Lower leg skin (tissue), 4 donors: ENCODE measurements at regions not wholly inside any gene's neighbourhood (a gene's known extent, or its start where the extent isn't known, plus 50 kb on each side); places are given as distances from the start of the nearest gene placed in this dataset.
A peak's percentile ranks its signal among the peaks of the same experiment; 100 is the strongest.
"Not testable (repeated sequence)": the region's sequence is repeated elsewhere in the genome, so short reads cannot be mapped to it uniquely, and the experiment has no call there.

Experiments used
- DNase-seq, 2 donors: peaks; one replicate each; pipeline ENCODE4 v3.0.0-alpha.2; 2019; ENCODE audit warnings: low spot score in 2 of 2
- H3K4me3 ChIP-seq: fragments of 200-600 bp; sonication (generic); 2 replicates; pipeline ENCODE4 v1.5.1; 2017; ENCODE audit warnings: mild to moderate bottlenecking, low read depth; ENCODE audit not compliant: poor library complexity, severe bottlenecking
- POLR2A ChIP-seq, 2 donors: fragments of 450-650 bp; IDR thresholded peaks; one replicate each; pipeline ENCODE4 v1.6.1; 2016 to 2017; ENCODE audit warnings: antibody characterized with exemption in 2 of 2, mild to moderate bottlenecking in 1 of 2, moderate library complexity in 1 of 2
- WGBS, 2 donors: methylation state at CpG; one replicate each; pipeline ENCODE4 v1.1.5; 2018; 5-methylcytosine and 5-hydroxymethylcytosine counted together
- intact Hi-C: fragments of 100-400 bp; cut with DNase I; formaldehyde crosslinking; loops from one replicate; pipeline ENCODE4 v1.15.0; 2023; ENCODE audit warnings: low total_unique reads
- TF ChIP-seq, protein P1 (sequence below), 3 donors: fragments of 450-650 bp; IDR thresholded peaks; one replicate each; pipeline ENCODE4 v1.5.1; 2016; ENCODE audit warnings: antibody characterized with exemption in 3 of 3, mild to moderate bottlenecking in 3 of 3, moderate library complexity in 2 of 3

DNA sequence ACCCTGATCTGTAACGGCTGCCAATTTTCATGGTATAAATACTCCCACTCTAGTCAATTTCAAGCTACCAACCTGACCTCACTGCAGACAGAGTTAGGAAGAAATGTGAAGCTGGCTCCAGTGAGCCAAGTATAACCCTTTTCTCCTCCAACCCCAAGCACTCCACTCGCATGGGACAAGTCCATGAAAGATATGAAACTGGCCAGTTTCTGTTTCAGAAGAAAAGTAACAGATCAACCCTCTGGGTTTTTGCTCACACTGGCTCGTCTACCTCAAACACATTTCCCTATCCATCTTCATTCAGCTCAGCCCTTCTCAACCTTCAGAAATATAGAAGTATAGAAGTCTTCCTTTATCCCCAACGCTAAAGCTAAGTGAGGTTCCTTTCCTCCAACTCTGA, 82.4 kb upstream of the NDP start:
- DNase-seq: no peak
- H3K4me3 ChIP-seq: no peak overlapping the region
- no peak for TF ChIP-seq POLR2A (IDR thresholded peaks at IDR 0.05)
- TF ChIP-seq, protein P1, sequence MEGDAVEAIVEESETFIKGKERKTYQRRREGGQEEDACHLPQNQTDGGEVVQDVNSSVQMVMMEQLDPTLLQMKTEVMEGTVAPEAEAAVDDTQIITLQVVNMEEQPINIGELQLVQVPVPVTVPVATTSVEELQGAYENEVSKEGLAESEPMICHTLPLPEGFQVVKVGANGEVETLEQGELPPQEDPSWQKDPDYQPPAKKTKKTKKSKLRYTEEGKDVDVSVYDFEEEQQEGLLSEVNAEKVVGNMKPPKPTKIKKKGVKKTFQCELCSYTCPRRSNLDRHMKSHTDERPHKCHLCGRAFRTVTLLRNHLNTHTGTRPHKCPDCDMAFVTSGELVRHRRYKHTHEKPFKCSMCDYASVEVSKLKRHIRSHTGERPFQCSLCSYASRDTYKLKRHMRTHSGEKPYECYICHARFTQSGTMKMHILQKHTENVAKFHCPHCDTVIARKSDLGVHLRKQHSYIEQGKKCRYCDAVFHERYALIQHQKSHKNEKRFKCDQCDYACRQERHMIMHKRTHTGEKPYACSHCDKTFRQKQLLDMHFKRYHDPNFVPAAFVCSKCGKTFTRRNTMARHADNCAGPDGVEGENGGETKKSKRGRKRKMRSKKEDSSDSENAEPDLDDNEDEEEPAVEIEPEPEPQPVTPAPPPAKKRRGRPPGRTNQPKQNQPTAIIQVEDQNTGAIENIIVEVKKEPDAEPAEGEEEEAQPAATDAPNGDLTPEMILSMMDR (IDR thresholded peaks at IDR 0.05): no peak
- WGBS, 2 donors: 63 to 79% methylated on average over 4 of the region's 4 CpGs
- intact Hi-C loops: no loop called here

DNA sequence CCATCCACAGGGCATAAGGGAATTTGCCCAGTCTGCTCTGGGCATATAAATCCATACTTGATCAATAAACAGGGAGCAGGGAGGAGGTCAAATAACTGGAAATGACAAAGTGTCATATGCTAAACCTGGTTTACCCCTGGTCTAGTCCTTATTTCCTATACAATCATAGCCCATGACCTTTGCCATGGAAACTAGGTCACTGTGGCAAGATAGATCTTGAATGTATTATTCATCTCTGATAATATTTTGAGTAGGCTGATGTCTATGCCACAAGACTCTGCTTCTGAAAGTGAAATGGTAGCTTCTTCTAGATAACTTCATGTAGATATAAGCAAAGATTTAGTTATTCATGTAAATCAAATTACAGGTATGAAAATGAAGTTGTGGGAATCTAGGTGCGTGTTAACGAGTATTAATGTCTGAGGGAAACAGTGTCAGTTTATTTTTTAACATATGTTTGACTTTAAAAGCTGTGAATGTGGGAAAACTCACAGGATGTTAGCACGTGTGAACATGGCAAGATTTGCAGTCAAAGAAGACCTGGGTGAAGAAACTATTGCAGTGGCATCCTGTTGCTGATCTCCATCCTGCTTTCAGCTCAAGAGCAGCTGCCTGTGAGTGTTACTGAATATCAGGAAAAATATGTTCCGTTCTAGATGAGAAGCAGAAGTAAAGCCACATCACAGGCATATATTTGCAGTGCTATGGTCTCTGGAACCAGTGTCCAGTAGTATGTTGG, 81.8 kb upstream of the NDP start:
- TF ChIP-seq, protein P1 (IDR thresholded peaks at IDR 0.05): no peak
- TF ChIP-seq POLR2A (IDR thresholded peaks at IDR 0.05): no peak
- intact Hi-C loops: no loop called here
- DNase-seq: no peak
- H3K4me3 ChIP-seq: no peak overlapping the region
- 66 to 67% methylated on average over 4 of the region's 4 CpGs for WGBS, 2 donors

DNA sequence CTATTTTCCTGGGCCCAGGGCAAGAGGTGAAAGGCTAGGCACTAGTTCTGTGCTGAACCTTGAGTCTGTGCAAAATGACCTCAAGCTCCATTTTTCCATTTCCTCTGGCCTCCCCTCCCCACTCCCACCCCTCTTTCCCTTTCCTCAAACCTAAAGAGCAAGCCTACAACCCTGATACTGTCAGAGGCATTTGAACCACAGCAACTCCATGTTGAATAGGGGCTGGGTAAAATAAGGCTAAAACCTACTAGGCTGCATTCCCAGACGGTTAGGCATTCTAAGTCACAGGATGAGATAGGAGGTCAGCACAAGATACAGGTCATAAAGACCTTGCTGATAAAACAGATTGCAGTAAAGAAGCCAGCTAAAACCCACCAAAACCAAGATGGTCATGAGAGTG, 71.9 kb upstream of the NDP start:
- DNase-seq, H3K4me3 ChIP-seq, intact Hi-C loops: not testable (repeated sequence)
- WGBS, 2 donors: 85 to 100% methylated on average over 1 of the region's 1 CpG

DNA sequence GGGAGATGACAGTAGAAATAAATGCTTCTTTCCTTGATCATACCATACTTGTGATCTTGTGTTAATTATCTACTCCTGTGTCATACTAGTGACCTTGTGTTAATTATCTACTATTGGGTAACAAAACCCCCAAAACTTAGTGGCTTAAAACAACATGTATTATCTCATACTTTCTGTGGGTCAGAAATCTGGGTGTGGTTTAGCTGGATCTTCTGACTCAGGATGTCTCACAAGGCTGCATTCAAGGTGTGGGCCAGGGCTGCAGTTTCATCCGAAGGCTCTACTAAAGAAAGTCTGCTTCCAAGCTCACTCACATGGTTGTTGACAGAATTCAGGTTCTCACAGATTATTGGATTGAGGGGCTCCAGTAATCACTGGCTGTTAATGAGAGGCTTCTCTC, 70.3 kb upstream of the NDP start:
- no peak overlapping the region for H3K4me3 ChIP-seq
- 79 to 100% methylated on average over 1 of the region's 1 CpG for WGBS, 2 donors
- TF ChIP-seq POLR2A (IDR thresholded peaks at IDR 0.05): no peak
- TF ChIP-seq, protein P1 (IDR thresholded peaks at IDR 0.05): no peak
- intact Hi-C loops: no loop called here
- DNase-seq: no peak

DNA sequence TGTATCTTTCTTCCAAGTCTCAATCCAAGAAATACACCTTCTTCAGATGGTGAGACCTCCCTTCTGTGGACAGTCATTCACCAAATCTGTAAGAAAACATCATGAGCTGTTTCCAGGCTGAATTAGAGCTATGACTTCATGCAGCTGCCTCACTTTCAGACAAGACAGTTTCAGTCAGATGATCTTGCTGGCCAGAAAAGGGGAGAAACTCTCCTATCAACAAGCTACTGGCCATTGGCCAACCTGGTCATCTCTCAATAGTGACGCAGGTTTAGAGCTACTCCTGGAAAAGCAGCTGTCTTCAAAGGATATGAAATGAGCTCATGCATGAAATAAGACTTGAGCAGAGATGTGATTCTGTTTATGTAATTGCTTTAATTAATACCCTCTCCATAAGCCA, 69.6 kb upstream of the NDP start:
- 42 to 57% methylated on average over 1 of the region's 1 CpG for WGBS, 2 donors
- intact Hi-C loops: no loop called here
- DNase-seq: peak in 1 of 2 donors; percentile 15

DNA sequence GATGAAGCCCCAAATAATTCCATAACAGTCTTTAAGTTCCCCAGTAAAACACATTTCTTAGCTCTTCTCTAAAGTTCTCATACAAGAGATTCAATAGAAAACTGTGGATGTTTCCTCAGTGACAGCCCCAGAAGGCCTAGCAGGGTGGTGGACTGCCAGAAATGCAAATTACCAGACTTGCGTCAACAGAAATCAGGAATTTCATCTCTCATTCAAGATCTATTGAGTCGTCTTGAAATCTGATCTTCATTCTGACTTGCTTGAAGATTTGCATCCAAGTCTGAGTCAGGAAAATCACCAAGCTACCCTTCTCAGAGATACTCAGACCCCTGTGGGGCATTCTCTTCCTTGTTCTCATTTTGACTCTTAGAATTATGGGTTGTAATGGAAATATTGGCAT, 68.9 kb upstream of the NDP start:
- TF ChIP-seq, protein P1 (IDR thresholded peaks at IDR 0.05): no peak
- no peak for TF ChIP-seq POLR2A (IDR thresholded peaks at IDR 0.05)
- 22 to 31% methylated on average over 2 of the region's 2 CpGs for WGBS, 2 donors
- H3K4me3 ChIP-seq: no peak overlapping the region
- DNase-seq: no peak
- intact Hi-C loops: no loop called here

More for the DNA sequence above, 69.6 kb upstream of the NDP start:
- H3K4me3 ChIP-seq: no peak overlapping the region
- no peak for TF ChIP-seq POLR2A (IDR thresholded peaks at IDR 0.05)
- TF ChIP-seq, protein P1 (IDR thresholded peaks at IDR 0.05): no peak
